Left lung (tissue), 4 donors: ENCODE measurements at regions not wholly inside any gene's neighbourhood (a gene's known extent, or its start where the extent isn't known, plus 50 kb on each side); places are given as distances from the start of the nearest gene placed in this dataset.

Experiments used
- ATAC-seq: fragments of 200-7000 bp; cut with Tn5 transposase; one replicate; pipeline ENCODE4 v1.9.1; 2020; ENCODE audit warnings: moderate library complexity
- DNase-seq, 4 donors: peaks; one replicate each; pipeline ENCODE4 v3.0.0-alpha.2; 2013 to 2020
- H3K27ac ChIP-seq, 2 donors: fragments of 200-600 bp; sonication (generic) in 1 of 2; one replicate each; pipeline versions ENCODE4 v1.5.0 to v1.8.0; 2020 to 2021
- H3K27me3 ChIP-seq, 2 donors: fragments of 200-600 bp; sonication (generic) in 1 of 2; one replicate each; pipeline versions ENCODE4 v1.5.0 to v1.8.0; 2020 to 2021
- H3K36me3 ChIP-seq, 2 donors: fragments of 200-600 bp; sonication (generic) in 1 of 2; one replicate each; pipeline versions ENCODE4 v1.5.0 to v1.8.0; 2020 to 2021
- H3K4me1 ChIP-seq, 2 donors: fragments of 200-600 bp; one replicate each; pipeline ENCODE4 v1.8.0; 2021
- H3K4me3 ChIP-seq, 2 donors: fragments of 200-600 bp; sonication (generic) in 1 of 2; one replicate each; pipeline versions ENCODE4 v1.5.0 to v1.8.0; 2020 to 2021; ENCODE audit warnings: mild to moderate bottlenecking in 1 of 2
- H3K9me3 ChIP-seq, 2 donors: fragments of 200-600 bp; sonication (generic) in 1 of 2; one replicate each; pipeline versions ENCODE4 v1.5.0 to v1.8.0; 2020 to 2021
- intact Hi-C, 2 donors: fragments of 100-400 bp; cut with DNase I; formaldehyde crosslinking; loops; one replicate each; pipeline versions ENCODE4 v1.11.2 to v1.14.2; 2022
- TF ChIP-seq, protein P1 (sequence below), 2 donors: fragments of 200-600 bp; sonication (generic) in 1 of 2; IDR thresholded peaks; one replicate each; pipeline versions ENCODE4 v1.5.0 to v1.8.0; 2021; ENCODE audit warnings: antibody characterized with exemption in 2 of 2
- donor health status: DM: no; HTN: yes; CAD: no.
- donor health status: DM: no; HTN: no; CAD: no.

- intact Hi-C loops: no loop called here
- no peaks in the 10 kb centered on the region for H3K27me3 ChIP-seq
- no peak overlapping the region for H3K4me3 ChIP-seq
- no peaks in the 10 kb centered on the region for H3K4me1 ChIP-seq
- DNase-seq (no peak), ATAC-seq (no peak)
- peaks cover 0 to 11% of the 10 kb centered on the region in 2 donors for H3K9me3 ChIP-seq
- H3K27ac ChIP-seq: no peak overlapping the region
- H3K36me3 ChIP-seq: no peaks in the 10 kb centered on the region
- TF ChIP-seq, protein P1, sequence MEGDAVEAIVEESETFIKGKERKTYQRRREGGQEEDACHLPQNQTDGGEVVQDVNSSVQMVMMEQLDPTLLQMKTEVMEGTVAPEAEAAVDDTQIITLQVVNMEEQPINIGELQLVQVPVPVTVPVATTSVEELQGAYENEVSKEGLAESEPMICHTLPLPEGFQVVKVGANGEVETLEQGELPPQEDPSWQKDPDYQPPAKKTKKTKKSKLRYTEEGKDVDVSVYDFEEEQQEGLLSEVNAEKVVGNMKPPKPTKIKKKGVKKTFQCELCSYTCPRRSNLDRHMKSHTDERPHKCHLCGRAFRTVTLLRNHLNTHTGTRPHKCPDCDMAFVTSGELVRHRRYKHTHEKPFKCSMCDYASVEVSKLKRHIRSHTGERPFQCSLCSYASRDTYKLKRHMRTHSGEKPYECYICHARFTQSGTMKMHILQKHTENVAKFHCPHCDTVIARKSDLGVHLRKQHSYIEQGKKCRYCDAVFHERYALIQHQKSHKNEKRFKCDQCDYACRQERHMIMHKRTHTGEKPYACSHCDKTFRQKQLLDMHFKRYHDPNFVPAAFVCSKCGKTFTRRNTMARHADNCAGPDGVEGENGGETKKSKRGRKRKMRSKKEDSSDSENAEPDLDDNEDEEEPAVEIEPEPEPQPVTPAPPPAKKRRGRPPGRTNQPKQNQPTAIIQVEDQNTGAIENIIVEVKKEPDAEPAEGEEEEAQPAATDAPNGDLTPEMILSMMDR (IDR thresholded peaks at IDR 0.05): no peak
Measured at GRCh38 chr1:47612819-47613218, 175.0 kb downstream of the FOXD2 start.

- TF ChIP-seq, protein P1 (IDR thresholded peaks at IDR 0.05): no peak
Measured at GRCh38 chr1:47616036-47616435, 178.2 kb downstream of the FOXD2 start.

GRCh38 chr1:47616906-47617305 lies 179.1 kb downstream of the FOXD2 start:
- Histone ChIP-seq H3K27me3 (no peaks in the 10 kb centered on the region), H3K4me1 (no peaks in the 10 kb centered on the region), H3K27ac (no peak overlapping the region), H3K36me3 (no peaks in the 10 kb centered on the region), H3K9me3 (no peaks in the 10 kb centered on the region), H3K4me3 (no peak overlapping the region)
- TF ChIP-seq, protein P1 (IDR thresholded peaks at IDR 0.05): no peak
- intact Hi-C loops: no loop called here
- DNase-seq (no peak), ATAC-seq (no peak)

More at GRCh38 chr1:47616036-47616435, 178.2 kb downstream of the FOXD2 start:
- Histone ChIP-seq H3K36me3 (no peaks in the 10 kb centered on the region), H3K27me3 (no peaks in the 10 kb centered on the region), H3K9me3 (no peaks in the 10 kb centered on the region), H3K4me3 (no peak overlapping the region), H3K27ac (no peak overlapping the region), H3K4me1 (no peaks in the 10 kb centered on the region)
- ATAC-seq: no peak
- DNase-seq: no peak
- intact Hi-C loops: no loop called here

GRCh38 chr1:47617381-47618221 lies 179.8 kb downstream of the FOXD2 start:
- ATAC-seq (no peak), DNase-seq (no peak)
- TF ChIP-seq, protein P1 (IDR thresholded peaks at IDR 0.05): no peak
- H3K27ac ChIP-seq: no peak overlapping the region
- no peaks in the 10 kb centered on the region for H3K36me3 ChIP-seq
- no peaks in the 10 kb centered on the region for H3K27me3 ChIP-seq
- intact Hi-C loops: no loop called here
- no peaks in the 10 kb centered on the region for H3K4me1 ChIP-seq
- no peaks in the 10 kb centered on the region for H3K9me3 ChIP-seq
- no peak overlapping the region for H3K4me3 ChIP-seq

DNA sequence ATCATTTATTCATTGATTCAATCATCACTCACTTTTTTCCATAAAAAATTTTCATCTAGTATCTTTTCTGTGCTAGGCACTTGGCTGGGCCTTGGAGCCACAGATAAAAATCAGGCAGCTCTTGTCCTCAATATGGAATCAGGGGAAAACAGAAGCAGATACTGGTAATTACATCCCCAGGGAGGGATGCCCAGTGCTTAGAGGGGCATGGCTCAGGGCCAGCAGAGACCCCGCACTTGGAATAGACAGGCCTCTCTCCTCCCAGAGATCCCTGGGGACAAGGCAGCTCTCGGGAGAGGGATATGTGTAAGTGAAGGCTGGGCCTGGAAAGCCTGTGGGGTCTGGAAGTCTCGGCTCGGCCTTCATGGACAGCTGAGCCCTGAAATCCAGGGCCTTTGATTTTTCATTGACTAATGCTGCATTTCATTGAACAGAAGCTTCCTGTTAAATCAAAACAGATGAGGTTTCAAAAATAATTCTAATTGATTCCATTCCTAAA lies 180.4 kb downstream of the FOXD2 start:
- Histone ChIP-seq H3K27ac (no peak overlapping the region), H3K36me3 (no peaks in the 10 kb centered on the region), H3K4me1 (no peaks in the 10 kb centered on the region), H3K9me3 (no peaks in the 10 kb centered on the region), H3K4me3 (no peak overlapping the region), H3K27me3 (no peaks in the 10 kb centered on the region)
- no peak for ATAC-seq
- intact Hi-C loops: no loop called here
- TF ChIP-seq, protein P1 (IDR thresholded peaks at IDR 0.05): no peak
- DNase-seq: no peak
